MM.1S (cell line): ENCODE measurements at regions not wholly inside any gene's neighbourhood (a gene's known extent, or its start where the extent isn't known, plus 50 kb on each side); places are given as distances from the start of the nearest gene placed in this dataset.

Source experiments
- DNase-seq: peaks from one replicate; pipeline ENCODE4 v3.0.0-alpha.2; 2015
- H2AFZ ChIP-seq: fragments of 300-600 bp; sonication (generic); 2 replicates; pipeline ENCODE4 v1.6.0; 2016; ENCODE audit warnings: antibody characterized with exemption, low read length
- H3F3A ChIP-seq: fragments of 300-600 bp; sonication (generic); 2 replicates; pipeline ENCODE4 v1.6.1; 2016; ENCODE audit warnings: mild to moderate bottlenecking, antibody characterized with exemption, low read length, moderate library complexity, mixed read lengths; ENCODE audit not compliant: insufficient read depth
- H3K27ac ChIP-seq: fragments of 300-600 bp; sonication (generic); 2 replicates; pipeline ENCODE4 v1.5.1; 2016; ENCODE audit warnings: mild to moderate bottlenecking, low read length
- H3K27me3 ChIP-seq: fragments of 300-600 bp; sonication (generic); replicated peaks from 2 replicates; pipeline ENCODE4 v1.6.0; 2016; ENCODE audit warnings: low read length; ENCODE audit not compliant: insufficient read depth
- H3K36me3 ChIP-seq: fragments of 300-600 bp; sonication (generic); replicated peaks from 2 replicates; pipeline ENCODE4 v1.6.1; 2016; ENCODE audit warnings: mild to moderate bottlenecking, low read length, mixed read lengths; ENCODE audit not compliant: insufficient read depth
- H3K4me1 ChIP-seq: fragments of 300-600 bp; sonication (generic); 2 replicates; pipeline ENCODE4 v1.6.1; 2016; ENCODE audit warnings: low read length, mixed read lengths
- H3K4me2 ChIP-seq: fragments of 300-600 bp; sonication (generic); 2 replicates; pipeline ENCODE4 v1.6.0; 2016; ENCODE audit warnings: low read depth, low read length
- H3K4me3 ChIP-seq: fragments of 300-600 bp; sonication (generic); 2 replicates; pipeline ENCODE4 v1.5.1; 2016; ENCODE audit warnings: low read length, mixed read lengths
- H3K79me2 ChIP-seq: fragments of 300-600 bp; sonication (generic); 2 replicates; pipeline ENCODE4 v1.6.1; 2016; ENCODE audit warnings: mixed run types, low read length, mixed read lengths
- H3K9ac ChIP-seq: fragments of 300-600 bp; sonication (generic); 2 replicates; pipeline ENCODE4 v1.6.1; 2016; ENCODE audit warnings: low read length, mixed read lengths
- H3K9me2 ChIP-seq: fragments of 300-600 bp; sonication (generic); replicated peaks from 2 replicates; pipeline ENCODE4 v1.6.1; 2016; ENCODE audit warnings: mild to moderate bottlenecking, low read length, mixed read lengths; ENCODE audit not compliant: insufficient read depth
- H3K9me3 ChIP-seq: fragments of 300-600 bp; sonication (generic); replicated peaks from 2 replicates; pipeline ENCODE4 v1.6.1; 2016; ENCODE audit warnings: mild to moderate bottlenecking, low read length, mixed read lengths; ENCODE audit not compliant: insufficient read depth
- H4K20me1 ChIP-seq: fragments of 300-600 bp; sonication (generic); 2 replicates; pipeline ENCODE4 v1.6.1; 2016; ENCODE audit warnings: mild to moderate bottlenecking, low read length, moderate library complexity, mixed read lengths; ENCODE audit not compliant: insufficient read depth
- EZH2 ChIP-seq: fragments of 300-600 bp; sonication (generic); optimal IDR thresholded peaks from 2 replicates; pipeline ENCODE3; 2017; ENCODE audit warnings: low read depth, mild to moderate bottlenecking, antibody characterized with exemption, low read length, mixed read lengths
- EZH2phosphoT487 ChIP-seq: fragments of 300-600 bp; sonication (generic); IDR thresholded peaks from 2 replicates; pipeline ENCODE4 v1.6.1; 2018; ENCODE audit warnings: antibody characterized with exemption, low read length
- TF ChIP-seq, protein P1 (sequence below): fragments of 300-600 bp; sonication (generic); IDR thresholded peaks from 2 replicates; pipeline ENCODE4 v1.5.1; 2016; ENCODE audit warnings: antibody characterized with exemption, low read length, mixed read lengths

DNA sequence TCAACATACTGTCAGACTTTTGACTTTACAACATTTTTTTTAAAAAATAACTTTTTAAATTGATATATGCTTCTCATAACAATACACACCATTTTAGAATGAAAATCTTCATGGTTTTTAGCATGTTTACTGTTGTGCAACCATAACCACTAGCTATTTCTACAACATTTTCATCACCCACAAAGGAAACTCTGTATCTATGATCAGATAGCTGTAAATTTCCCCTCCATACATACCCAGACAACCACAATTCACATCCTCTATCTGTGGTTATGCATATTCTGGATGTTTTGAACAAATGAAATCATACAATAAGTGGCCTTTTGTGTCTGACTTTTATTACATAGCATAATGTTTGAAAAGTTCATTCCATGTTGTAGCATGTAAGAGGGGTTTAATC is 1666.0 kb downstream of the EFNB2 start:
- H3K4me1 ChIP-seq, result no peaks in the 10 kb centered on the region
- no peaks in the 10 kb centered on the region for H3K9me2 ChIP-seq
- H3K79me2 ChIP-seq, result no peaks in the 10 kb centered on the region
- H2AFZ ChIP-seq, result no peak overlapping the region
- no peaks in the 10 kb centered on the region for H3K36me3 ChIP-seq
- H3F3A ChIP-seq, result no peaks in the 10 kb centered on the region
- H3K4me2 ChIP-seq, result no peak overlapping the region
- no peak overlapping the region for H3K4me3 ChIP-seq
- TF ChIP-seq EZH2phosphoT487, result no peak
- TF ChIP-seq, protein P1, sequence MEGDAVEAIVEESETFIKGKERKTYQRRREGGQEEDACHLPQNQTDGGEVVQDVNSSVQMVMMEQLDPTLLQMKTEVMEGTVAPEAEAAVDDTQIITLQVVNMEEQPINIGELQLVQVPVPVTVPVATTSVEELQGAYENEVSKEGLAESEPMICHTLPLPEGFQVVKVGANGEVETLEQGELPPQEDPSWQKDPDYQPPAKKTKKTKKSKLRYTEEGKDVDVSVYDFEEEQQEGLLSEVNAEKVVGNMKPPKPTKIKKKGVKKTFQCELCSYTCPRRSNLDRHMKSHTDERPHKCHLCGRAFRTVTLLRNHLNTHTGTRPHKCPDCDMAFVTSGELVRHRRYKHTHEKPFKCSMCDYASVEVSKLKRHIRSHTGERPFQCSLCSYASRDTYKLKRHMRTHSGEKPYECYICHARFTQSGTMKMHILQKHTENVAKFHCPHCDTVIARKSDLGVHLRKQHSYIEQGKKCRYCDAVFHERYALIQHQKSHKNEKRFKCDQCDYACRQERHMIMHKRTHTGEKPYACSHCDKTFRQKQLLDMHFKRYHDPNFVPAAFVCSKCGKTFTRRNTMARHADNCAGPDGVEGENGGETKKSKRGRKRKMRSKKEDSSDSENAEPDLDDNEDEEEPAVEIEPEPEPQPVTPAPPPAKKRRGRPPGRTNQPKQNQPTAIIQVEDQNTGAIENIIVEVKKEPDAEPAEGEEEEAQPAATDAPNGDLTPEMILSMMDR, result no peak
- no peak for TF ChIP-seq EZH2
- H3K9ac ChIP-seq, result no peak overlapping the region
- no peak for DNase-seq
- no peaks in the 10 kb centered on the region for H3K9me3 ChIP-seq
- H3K27me3 ChIP-seq, result no peaks in the 10 kb centered on the region
- no peaks in the 10 kb centered on the region for H4K20me1 ChIP-seq
- no peak overlapping the region for H3K27ac ChIP-seq

DNA sequence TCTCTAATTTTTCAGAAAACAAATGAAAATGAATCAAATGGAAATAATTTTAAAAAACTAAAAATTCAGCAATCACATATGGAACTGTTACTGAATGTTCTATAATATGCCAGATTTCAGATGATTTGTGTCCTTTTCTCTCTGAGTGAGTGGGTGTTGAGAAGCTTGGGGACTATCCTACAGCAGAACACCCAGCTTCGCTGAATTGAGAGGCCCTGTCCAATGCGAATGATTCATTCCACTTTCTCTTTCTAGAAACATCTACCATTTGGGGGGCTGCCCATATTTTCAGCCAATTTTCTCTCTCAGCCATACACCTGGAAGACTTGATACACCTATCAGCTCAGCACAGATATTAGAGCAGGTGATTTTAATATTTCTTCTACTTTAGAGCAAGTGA is 1666.7 kb downstream of the EFNB2 start:
- no peak overlapping the region for H3K4me3 ChIP-seq
- no peaks in the 10 kb centered on the region for H4K20me1 ChIP-seq
- no peaks in the 10 kb centered on the region for H3K27me3 ChIP-seq
- DNase-seq, result no peak
- no peaks in the 10 kb centered on the region for H3K4me1 ChIP-seq
- H3K79me2 ChIP-seq, result no peaks in the 10 kb centered on the region
- H3K9ac ChIP-seq, result no peak overlapping the region
- no peaks in the 10 kb centered on the region for H3F3A ChIP-seq
- no peaks in the 10 kb centered on the region for H3K9me2 ChIP-seq
- no peak overlapping the region for H2AFZ ChIP-seq
- TF ChIP-seq, protein P1, result no peak
- TF ChIP-seq EZH2phosphoT487 (no peak), EZH2 (no peak)
- no peaks in the 10 kb centered on the region for H3K9me3 ChIP-seq
- no peak overlapping the region for H3K27ac ChIP-seq
- H3K4me2 ChIP-seq, result no peak overlapping the region
- no peaks in the 10 kb centered on the region for H3K36me3 ChIP-seq

DNA sequence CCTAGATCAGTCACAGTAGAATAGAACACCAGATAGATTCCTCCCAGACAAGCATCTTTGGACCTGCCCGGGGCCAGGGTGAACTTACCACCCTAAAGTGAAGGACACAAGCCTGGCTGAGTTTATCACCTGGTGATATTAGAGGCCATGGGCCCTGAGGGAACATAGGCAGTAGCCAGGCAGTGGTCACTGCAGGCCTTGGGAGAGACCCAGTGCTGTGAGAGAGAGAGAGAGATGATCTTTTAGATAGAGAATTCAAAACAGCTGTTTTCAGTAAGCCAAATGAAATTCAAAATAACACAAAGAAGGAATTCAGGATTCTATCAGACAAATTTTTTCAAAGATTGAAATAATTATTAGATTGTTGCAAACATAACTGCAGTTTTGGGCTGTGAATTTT is 1679.9 kb downstream of the EFNB2 start:
- Histone ChIP-seq H2AFZ (no peak overlapping the region), H3K4me3 (no peak overlapping the region), H3K79me2 (no peaks in the 10 kb centered on the region), H3F3A (no peaks in the 10 kb centered on the region), H3K36me3 (no peaks in the 10 kb centered on the region), H3K9me3 (no peaks in the 10 kb centered on the region), H3K9ac (no peak overlapping the region), H3K27ac (no peak overlapping the region), H3K27me3 (no peaks in the 10 kb centered on the region), H3K4me2 (no peak overlapping the region), H4K20me1 (no peaks in the 10 kb centered on the region), H3K4me1 (no peaks in the 10 kb centered on the region), H3K9me2 (no peaks in the 10 kb centered on the region)
- DNase-seq, result no peak
- TF ChIP-seq EZH2phosphoT487 (no peak), EZH2 (no peak)
- TF ChIP-seq, protein P1, result no peak
